CD4-positive, alpha-beta T cell treated with Interferon gamma for 1 hour (primary cell): ENCODE measurements at regions not wholly inside any gene's neighbourhood (a gene's known extent, or its start where the extent isn't known, plus 50 kb on each side); places are given as distances from the start of the nearest gene placed in this dataset.

Experiments
- DNase-seq: peaks from one replicate; pipeline ENCODE4 v3.0.0-alpha.2; 2020

- DNase-seq: peak; percentile 0
Observed at GRCh38 chr1:121117622-121118479, 66.3 kb downstream of the FAM72B start.
